GM21717 (cell line): ENCODE measurements at regions not wholly inside any gene's neighbourhood (a gene's known extent, or its start where the extent isn't known, plus 50 kb on each side); places are given as distances from the start of the nearest gene placed in this dataset.
"Not testable (repeated sequence)": the region's sequence is repeated elsewhere in the genome, so short reads cannot be mapped to it uniquely, and the experiment has no call there.

Source experiments
- ATAC-seq: cut with Tn5 transposase; IDR thresholded peaks from one replicate; pipeline ENCODE4 v1.9.1; 2021; ENCODE audit warnings: mild to moderate bottlenecking, moderate library complexity; ENCODE audit not compliant: unreplicated experiment

- ATAC-seq: no peak
These were observed 2473.5 kb downstream of the PCDH9 start for GRCh38 chr13:64756621-64757020.

GRCh38 chr13:64755961-64756360, 2474.2 kb downstream of the PCDH9 start:
- ATAC-seq: no peak

GRCh38 chr13:64753233-64754000, 2476.7 kb downstream of the PCDH9 start:
- no peak for ATAC-seq

GRCh38 chr13:64749301-64749700, 2480.8 kb downstream of the PCDH9 start:
- ATAC-seq: no peak

- ATAC-seq: no peak
These were observed 2483.3 kb downstream of the PCDH9 start for GRCh38 chr13:64746845-64747244.

GRCh38 chr13:64740493-64740892, 2489.6 kb downstream of the PCDH9 start:
- no peak for ATAC-seq

- no peak for ATAC-seq
These were observed 2504.6 kb downstream of the PCDH9 start for GRCh38 chr13:64725492-64725891.

- no peak for ATAC-seq
These were observed 2506.4 kb downstream of the PCDH9 start for GRCh38 chr13:64723724-64724123.

GRCh38 chr13:64718116-64718515, 2512.0 kb downstream of the PCDH9 start:
- ATAC-seq: no peak

- ATAC-seq: no peak
These were observed 2513.2 kb downstream of the PCDH9 start for GRCh38 chr13:64716936-64717335.

GRCh38 chr13:64709079-64709478, 2521.1 kb downstream of the PCDH9 start:
- ATAC-seq: no peak

GRCh38 chr13:64704121-64704649, 2526.0 kb downstream of the PCDH9 start:
- no peak for ATAC-seq

- ATAC-seq: no peak
These were observed 2532.9 kb downstream of the PCDH9 start for GRCh38 chr13:64697226-64697625.

- no peak for ATAC-seq
These were observed 2541.1 kb downstream of the PCDH9 start for GRCh38 chr13:64688893-64689677.

GRCh38 chr13:64686536-64686935, 2543.6 kb downstream of the PCDH9 start:
- not testable (repeated sequence) for ATAC-seq

GRCh38 chr13:64684685-64685431, 2545.3 kb downstream of the PCDH9 start:
- no peak for ATAC-seq

GRCh38 chr13:64684108-64684507, 2546.0 kb downstream of the PCDH9 start:
- ATAC-seq: no peak

GRCh38 chr13:64680739-64681138, 2549.4 kb downstream of the PCDH9 start:
- ATAC-seq: no peak

GRCh38 chr13:64675255-64675892, 2554.8 kb downstream of the PCDH9 start:
- no peak for ATAC-seq

GRCh38 chr13:64674126-64674525, 2556.0 kb downstream of the PCDH9 start:
- no peak for ATAC-seq

GRCh38 chr13:64672751-64673150, 2557.4 kb downstream of the PCDH9 start:
- ATAC-seq: no peak
